ENCODE measurements at regions not wholly inside any gene's neighbourhood (a gene's known extent, or its start where the extent isn't known, plus 50 kb on each side); places are given as distances from the start of the nearest gene placed in this dataset.
"Not testable (repeated sequence)": the region's sequence is repeated elsewhere in the genome, so short reads cannot be mapped to it uniquely, and the experiment has no call there.

DNA sequence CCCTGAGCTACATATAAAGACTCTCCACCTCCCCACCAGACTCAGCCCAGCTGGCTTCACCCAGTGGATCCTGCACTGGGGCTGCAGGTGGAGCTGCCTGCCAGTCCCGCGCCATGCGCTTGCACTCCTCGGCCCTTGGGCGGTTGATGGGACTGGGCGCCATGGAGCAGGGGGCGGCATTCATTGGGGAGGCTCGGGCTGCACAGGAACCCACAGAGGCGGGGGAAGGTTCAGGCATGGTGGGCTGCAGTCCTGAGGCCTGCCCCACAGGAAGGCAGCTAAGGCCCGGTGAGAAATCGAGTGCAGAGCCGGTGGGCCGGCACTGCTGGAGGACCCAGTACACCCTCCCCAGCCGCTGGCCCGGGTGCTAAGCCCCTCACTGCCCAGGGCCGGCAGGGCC lies 157.2 kb upstream of the GNAI1 start:
- Histone ChIP-seq H3K27ac (ENCODE audit: low read depth, low read length) (no peak overlapping the region), H4K91ac (ENCODE audit: low read depth, low read length) (no peak overlapping the region), H3K9me3 (ENCODE audit: insufficient read depth, low read depth, low read length) (no peaks in the 10 kb centered on the region), H3K36me3 (ENCODE audit: control insufficient read depth in 1 of 2, insufficient read depth in 2 of 2, low read length in 2 of 2) (no peaks in the 10 kb centered on the region), H4K8ac (ENCODE audit: low read depth, low read length) (no peak overlapping the region), H2BK120ac (ENCODE audit: insufficient read depth, low read length, poor library complexity) (no peak overlapping the region), H3K23ac (ENCODE audit: low read length) (no peak overlapping the region), H3K27me3 (ENCODE audit: insufficient read depth, low read length) (no peaks in the 10 kb centered on the region), H3K79me2 (ENCODE audit: control insufficient read depth, insufficient read depth, low read length, poor library complexity) (no peaks in the 10 kb centered on the region), H3K18ac (ENCODE audit: low read length) (no peak overlapping the region), H3K9ac (ENCODE audit: low read length) (no peak overlapping the region), H3K4me1 (ENCODE audit: control insufficient read depth in 1 of 2, insufficient read depth in 2 of 2, low read length in 2 of 2) (no peaks in the 10 kb centered on the region), H2BK12ac (ENCODE audit: low read length) (no peak overlapping the region), H2AFZ (ENCODE audit: insufficient read depth, low read length, poor library complexity) (no peak overlapping the region), H3K79me1 (ENCODE audit: low read length) (no peaks in the 10 kb centered on the region), H3K4ac (ENCODE audit: low read depth, low read length) (no peak overlapping the region), H3K4me3 (ENCODE audit: low read depth, low read length) (no peak overlapping the region), H4K12ac (ENCODE audit: low read depth, low read length) (no peak overlapping the region), H3K14ac (ENCODE audit: low read length) (no peak overlapping the region), H2BK5ac (ENCODE audit: low read depth, low read length, poor library complexity) (no peak overlapping the region), H2AK5ac (ENCODE audit: low read length) (no peak overlapping the region), H3K4me2 (ENCODE audit: low read length) (no peak overlapping the region)
- DNase-seq: no peak
- WGBS (ENCODE audit: extremely low coverage, insufficient coverage, insufficient read length): no CpG with 5 or more reads among the region's 16 CpGs

DNA sequence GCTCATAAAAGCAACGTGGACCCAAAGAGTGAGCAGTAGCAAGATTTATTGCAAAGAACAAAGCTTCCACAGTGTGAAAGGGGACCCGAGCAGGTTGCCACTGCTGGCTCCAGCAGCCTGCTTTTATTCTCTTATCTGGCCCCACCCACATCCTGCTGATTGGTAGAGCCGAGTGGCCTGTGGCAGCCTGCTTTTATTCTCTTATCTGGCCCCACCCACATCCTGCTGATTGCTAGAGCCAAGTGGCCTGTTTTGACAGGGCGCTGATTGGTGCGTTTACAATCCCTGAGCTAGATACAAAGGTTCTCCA lies 158.0 kb upstream of the GNAI1 start:
- not testable (repeated sequence) for H3K27me3 ChIP-seq (ENCODE audit: insufficient read depth, low read length); H2BK120ac ChIP-seq (ENCODE audit: insufficient read depth, low read length, poor library complexity); H4K91ac ChIP-seq (ENCODE audit: low read depth, low read length); H2AFZ ChIP-seq (ENCODE audit: insufficient read depth, low read length, poor library complexity); H2BK5ac ChIP-seq (ENCODE audit: low read depth, low read length, poor library complexity); H2AK5ac ChIP-seq (ENCODE audit: low read length); DNase-seq; H3K23ac ChIP-seq (ENCODE audit: low read length); H3K4me1 ChIP-seq (ENCODE audit: control insufficient read depth in 1 of 2, insufficient read depth in 2 of 2, low read length in 2 of 2); H2BK12ac ChIP-seq (ENCODE audit: low read length); H3K4ac ChIP-seq (ENCODE audit: low read depth, low read length); H3K4me2 ChIP-seq (ENCODE audit: low read length); H3K14ac ChIP-seq (ENCODE audit: low read length); H3K9ac ChIP-seq (ENCODE audit: low read length); H3K4me3 ChIP-seq (ENCODE audit: low read depth, low read length); H3K36me3 ChIP-seq (ENCODE audit: control insufficient read depth in 1 of 2, insufficient read depth in 2 of 2, low read length in 2 of 2); H4K12ac ChIP-seq (ENCODE audit: low read depth, low read length); H3K9me3 ChIP-seq (ENCODE audit: insufficient read depth, low read depth, low read length); H4K8ac ChIP-seq (ENCODE audit: low read depth, low read length); H3K79me1 ChIP-seq (ENCODE audit: low read length); H3K79me2 ChIP-seq (ENCODE audit: control insufficient read depth, insufficient read depth, low read length, poor library complexity); H3K18ac ChIP-seq (ENCODE audit: low read length); H3K27ac ChIP-seq (ENCODE audit: low read depth, low read length)
- no CpG with 5 or more reads among the region's 5 CpGs for WGBS (ENCODE audit: extremely low coverage, insufficient coverage, insufficient read length)

DNA sequence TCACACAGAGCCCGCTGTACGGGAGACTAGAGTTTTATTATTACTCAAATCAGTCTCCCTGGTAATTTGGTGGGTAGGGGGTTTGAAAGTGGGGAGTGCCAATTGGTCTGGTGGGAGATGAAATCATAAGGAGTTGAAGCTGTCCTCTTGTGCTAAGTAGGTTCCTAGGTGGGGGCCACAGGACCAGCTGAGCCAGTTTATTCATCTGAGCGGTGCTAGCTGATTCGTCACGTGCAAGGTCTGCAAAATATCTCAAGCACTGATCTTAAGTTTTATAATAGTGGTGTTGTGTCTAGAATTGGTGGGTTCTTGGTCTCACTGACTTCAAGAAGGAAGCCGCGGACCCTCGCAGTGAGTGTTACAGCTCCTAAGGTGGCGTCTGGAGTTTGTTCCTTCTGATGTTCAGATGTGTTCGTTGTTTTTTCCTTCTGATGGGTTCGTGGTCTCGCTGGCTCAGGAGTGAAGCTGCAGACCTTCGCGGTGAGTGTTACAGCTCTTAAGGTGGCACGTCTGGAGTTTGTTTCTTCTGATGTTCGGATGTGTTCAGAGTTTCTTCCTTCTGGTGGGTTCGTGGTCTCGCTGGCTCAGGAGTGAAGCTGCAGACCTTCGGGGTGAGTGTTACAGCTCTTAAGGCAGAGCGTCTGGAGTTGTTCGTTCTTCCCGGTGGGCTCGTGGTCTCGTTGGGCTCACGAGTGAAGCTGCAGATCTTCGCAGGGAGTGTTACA lies 158.5 kb upstream of the GNAI1 start:
- not testable (repeated sequence) for H3K79me2 ChIP-seq (ENCODE audit: control insufficient read depth, insufficient read depth, low read length, poor library complexity)

DNA sequence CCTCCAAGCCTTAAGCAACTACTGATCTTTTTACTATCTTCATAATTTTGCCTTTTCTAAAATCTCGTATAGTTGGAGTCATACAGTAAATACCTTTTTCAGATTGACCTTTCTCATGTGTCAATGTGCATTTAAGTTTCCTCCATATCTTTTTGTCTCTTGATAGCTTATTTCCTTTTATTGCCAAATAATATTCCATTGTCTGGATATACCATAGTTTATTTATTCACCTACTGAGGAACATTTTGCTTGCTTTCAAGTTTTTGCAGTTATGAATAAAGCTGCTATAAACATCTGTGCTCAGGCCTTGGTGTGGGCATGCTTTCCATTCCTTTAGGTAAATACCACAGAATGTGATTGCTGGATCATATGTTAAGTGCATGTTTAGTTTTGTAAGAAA lies 161.2 kb upstream of the GNAI1 start:
- no peak overlapping the region for H4K91ac ChIP-seq (ENCODE audit: low read depth, low read length)
- no peak overlapping the region for H3K27ac ChIP-seq (ENCODE audit: low read depth, low read length)
- no peak overlapping the region for H2AK5ac ChIP-seq (ENCODE audit: low read length)
- H3K18ac ChIP-seq (ENCODE audit: low read length): no peak overlapping the region
- H3K4ac ChIP-seq (ENCODE audit: low read depth, low read length): no peak overlapping the region
- H2BK5ac ChIP-seq (ENCODE audit: low read depth, low read length, poor library complexity): no peak overlapping the region
- no peaks in the 10 kb centered on the region for H3K79me2 ChIP-seq (ENCODE audit: control insufficient read depth, insufficient read depth, low read length, poor library complexity)
- no peak overlapping the region for H4K8ac ChIP-seq (ENCODE audit: low read depth, low read length)
- H3K4me1 ChIP-seq (ENCODE audit: control insufficient read depth in 1 of 2, insufficient read depth in 2 of 2, low read length in 2 of 2): no peaks in the 10 kb centered on the region
- no CpG with 5 or more reads among the region's 1 CpG for WGBS (ENCODE audit: extremely low coverage, insufficient coverage, insufficient read length)
- H3K36me3 ChIP-seq (ENCODE audit: control insufficient read depth in 1 of 2, insufficient read depth in 2 of 2, low read length in 2 of 2): no peaks in the 10 kb centered on the region
- H2AFZ ChIP-seq (ENCODE audit: insufficient read depth, low read length, poor library complexity): no peak overlapping the region
- H3K9me3 ChIP-seq (ENCODE audit: insufficient read depth, low read depth, low read length): no peaks in the 10 kb centered on the region
- H2BK12ac ChIP-seq (ENCODE audit: low read length): no peak overlapping the region
- H3K14ac ChIP-seq (ENCODE audit: low read length): no peak overlapping the region
- H2BK120ac ChIP-seq (ENCODE audit: insufficient read depth, low read length, poor library complexity): no peak overlapping the region
- H4K12ac ChIP-seq (ENCODE audit: low read depth, low read length): no peak overlapping the region
- no peak overlapping the region for H3K4me3 ChIP-seq (ENCODE audit: low read depth, low read length)
- no peak overlapping the region for H3K4me2 ChIP-seq (ENCODE audit: low read length)
- H3K27me3 ChIP-seq (ENCODE audit: insufficient read depth, low read length): no peaks in the 10 kb centered on the region
- no peak overlapping the region for H3K23ac ChIP-seq (ENCODE audit: low read length)
- H3K9ac ChIP-seq (ENCODE audit: low read length): no peak overlapping the region
- H3K79me1 ChIP-seq (ENCODE audit: low read length): no peaks in the 10 kb centered on the region
- DNase-seq: peak in 1 of 2 donors; percentile 43

More for the DNA sequence above, 158.5 kb upstream of the GNAI1 start:
- not testable (repeated sequence) for H4K8ac ChIP-seq (ENCODE audit: low read depth, low read length); H3K79me1 ChIP-seq (ENCODE audit: low read length); H3K4me2 ChIP-seq (ENCODE audit: low read length); H3K18ac ChIP-seq (ENCODE audit: low read length); H3K14ac ChIP-seq (ENCODE audit: low read length); H2BK5ac ChIP-seq (ENCODE audit: low read depth, low read length, poor library complexity); H3K4me3 ChIP-seq (ENCODE audit: low read depth, low read length); H3K23ac ChIP-seq (ENCODE audit: low read length); H3K4me1 ChIP-seq (ENCODE audit: control insufficient read depth in 1 of 2, insufficient read depth in 2 of 2, low read length in 2 of 2); H3K4ac ChIP-seq (ENCODE audit: low read depth, low read length); DNase-seq; H2BK12ac ChIP-seq (ENCODE audit: low read length); H2AFZ ChIP-seq (ENCODE audit: insufficient read depth, low read length, poor library complexity); H3K27ac ChIP-seq (ENCODE audit: low read depth, low read length); H3K36me3 ChIP-seq (ENCODE audit: control insufficient read depth in 1 of 2, insufficient read depth in 2 of 2, low read length in 2 of 2); H2AK5ac ChIP-seq (ENCODE audit: low read length); H3K9me3 ChIP-seq (ENCODE audit: insufficient read depth, low read depth, low read length); H3K9ac ChIP-seq (ENCODE audit: low read length); H2BK120ac ChIP-seq (ENCODE audit: insufficient read depth, low read length, poor library complexity); H4K91ac ChIP-seq (ENCODE audit: low read depth, low read length); H3K27me3 ChIP-seq (ENCODE audit: insufficient read depth, low read length); H4K12ac ChIP-seq (ENCODE audit: low read depth, low read length)
- WGBS (ENCODE audit: extremely low coverage, insufficient coverage, insufficient read length): no CpG with 5 or more reads among the region's 26 CpGs

All from trophoblast cell (in vitro differentiated cells and primary cell).